GM12872 (cell line): ENCODE measurements at regions not wholly inside any gene's neighbourhood (a gene's known extent, or its start where the extent isn't known, plus 50 kb on each side); places are given as distances from the start of the nearest gene placed in this dataset.

Experiments
- TF ChIP-seq, protein P1 (sequence below): IDR thresholded peaks from 3 replicates; pipeline ENCODE4 v1.5.1; 2011; ENCODE audit warnings: low read depth, mild to moderate bottlenecking, low read length, moderate library complexity; ENCODE audit not compliant: insufficient read depth

DNA sequence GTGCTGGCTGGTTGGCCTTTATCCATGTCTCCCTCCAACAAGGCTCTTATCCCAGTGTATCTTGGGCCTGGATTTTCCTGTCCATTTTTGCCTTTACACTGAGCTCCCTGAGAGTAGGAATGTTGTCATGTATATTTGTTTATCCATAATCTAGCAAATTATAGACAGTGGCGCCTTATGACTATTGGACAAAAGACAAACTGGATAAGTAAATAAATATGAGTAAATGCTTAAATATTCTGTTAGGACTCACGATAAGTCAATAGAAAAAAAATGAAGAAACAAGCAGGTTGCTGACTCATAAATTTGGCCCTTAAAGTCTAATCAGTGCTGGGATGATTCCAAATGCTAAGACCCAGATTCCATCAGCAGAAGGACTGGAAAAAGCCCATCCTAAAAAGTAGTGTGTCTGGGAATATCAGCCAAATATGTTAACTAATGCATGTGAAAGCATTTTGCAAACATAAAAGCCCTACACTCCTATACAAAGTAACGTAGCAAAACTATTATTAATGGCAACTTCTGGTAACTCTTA lies 55.0 kb upstream of the PCSK2 start:
- TF ChIP-seq, protein P1, sequence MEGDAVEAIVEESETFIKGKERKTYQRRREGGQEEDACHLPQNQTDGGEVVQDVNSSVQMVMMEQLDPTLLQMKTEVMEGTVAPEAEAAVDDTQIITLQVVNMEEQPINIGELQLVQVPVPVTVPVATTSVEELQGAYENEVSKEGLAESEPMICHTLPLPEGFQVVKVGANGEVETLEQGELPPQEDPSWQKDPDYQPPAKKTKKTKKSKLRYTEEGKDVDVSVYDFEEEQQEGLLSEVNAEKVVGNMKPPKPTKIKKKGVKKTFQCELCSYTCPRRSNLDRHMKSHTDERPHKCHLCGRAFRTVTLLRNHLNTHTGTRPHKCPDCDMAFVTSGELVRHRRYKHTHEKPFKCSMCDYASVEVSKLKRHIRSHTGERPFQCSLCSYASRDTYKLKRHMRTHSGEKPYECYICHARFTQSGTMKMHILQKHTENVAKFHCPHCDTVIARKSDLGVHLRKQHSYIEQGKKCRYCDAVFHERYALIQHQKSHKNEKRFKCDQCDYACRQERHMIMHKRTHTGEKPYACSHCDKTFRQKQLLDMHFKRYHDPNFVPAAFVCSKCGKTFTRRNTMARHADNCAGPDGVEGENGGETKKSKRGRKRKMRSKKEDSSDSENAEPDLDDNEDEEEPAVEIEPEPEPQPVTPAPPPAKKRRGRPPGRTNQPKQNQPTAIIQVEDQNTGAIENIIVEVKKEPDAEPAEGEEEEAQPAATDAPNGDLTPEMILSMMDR: no peak

- TF ChIP-seq, protein P1: no peak
Observed at GRCh38 chr20:17172836-17173516, 53.9 kb upstream of the PCSK2 start.
